ENCODE measurements at regions not wholly inside any gene's neighbourhood (a gene's known extent, or its start where the extent isn't known, plus 50 kb on each side); places are given as distances from the start of the nearest gene placed in this dataset.

DNA sequence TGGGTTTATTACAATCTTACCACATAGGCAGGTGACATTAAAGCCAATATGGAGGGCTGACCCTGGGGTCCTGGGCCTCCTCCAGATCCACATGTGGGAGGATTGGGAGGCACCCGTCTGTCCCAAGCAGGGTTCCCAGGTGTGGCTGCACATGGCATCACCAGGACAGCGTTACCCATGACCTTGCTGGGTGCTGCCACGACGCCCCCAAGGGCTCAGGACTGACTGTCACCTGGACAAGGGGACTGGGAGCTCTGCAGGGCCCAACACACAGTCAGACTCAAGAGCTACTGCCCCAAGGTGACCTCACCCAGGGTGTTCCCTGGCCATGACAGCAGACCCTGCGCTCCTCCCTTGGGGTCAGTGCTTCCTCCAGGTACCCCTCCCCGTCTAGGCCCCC lies 437.4 kb upstream of the MYT1L start:
- no peaks in the 10 kb centered on the region for H3K9me3 Mint-ChIP-seq
- ChIA-PET POLR2A (no interaction called here), CTCF (no interaction called here)
- ATAC-seq (ENCODE audit: low read depth): no peak
- no peaks in the 10 kb centered on the region for H3K4me1 Mint-ChIP-seq
- no peaks in the 10 kb centered on the region for H3K27me3 Mint-ChIP-seq
- H3K27ac Mint-ChIP-seq: no peak overlapping the region
- TF ChIP-seq, protein P1, sequence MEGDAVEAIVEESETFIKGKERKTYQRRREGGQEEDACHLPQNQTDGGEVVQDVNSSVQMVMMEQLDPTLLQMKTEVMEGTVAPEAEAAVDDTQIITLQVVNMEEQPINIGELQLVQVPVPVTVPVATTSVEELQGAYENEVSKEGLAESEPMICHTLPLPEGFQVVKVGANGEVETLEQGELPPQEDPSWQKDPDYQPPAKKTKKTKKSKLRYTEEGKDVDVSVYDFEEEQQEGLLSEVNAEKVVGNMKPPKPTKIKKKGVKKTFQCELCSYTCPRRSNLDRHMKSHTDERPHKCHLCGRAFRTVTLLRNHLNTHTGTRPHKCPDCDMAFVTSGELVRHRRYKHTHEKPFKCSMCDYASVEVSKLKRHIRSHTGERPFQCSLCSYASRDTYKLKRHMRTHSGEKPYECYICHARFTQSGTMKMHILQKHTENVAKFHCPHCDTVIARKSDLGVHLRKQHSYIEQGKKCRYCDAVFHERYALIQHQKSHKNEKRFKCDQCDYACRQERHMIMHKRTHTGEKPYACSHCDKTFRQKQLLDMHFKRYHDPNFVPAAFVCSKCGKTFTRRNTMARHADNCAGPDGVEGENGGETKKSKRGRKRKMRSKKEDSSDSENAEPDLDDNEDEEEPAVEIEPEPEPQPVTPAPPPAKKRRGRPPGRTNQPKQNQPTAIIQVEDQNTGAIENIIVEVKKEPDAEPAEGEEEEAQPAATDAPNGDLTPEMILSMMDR (IDR thresholded peaks at IDR 0.05): no peak
- no peak overlapping the region for H3K4me3 Mint-ChIP-seq
- no peaks in the 10 kb centered on the region for H3K36me3 Mint-ChIP-seq (ENCODE audit: low read depth)
- DNase-seq: no peak
- intact Hi-C loops (cut with micrococcal nuclease): no loop called here

DNA sequence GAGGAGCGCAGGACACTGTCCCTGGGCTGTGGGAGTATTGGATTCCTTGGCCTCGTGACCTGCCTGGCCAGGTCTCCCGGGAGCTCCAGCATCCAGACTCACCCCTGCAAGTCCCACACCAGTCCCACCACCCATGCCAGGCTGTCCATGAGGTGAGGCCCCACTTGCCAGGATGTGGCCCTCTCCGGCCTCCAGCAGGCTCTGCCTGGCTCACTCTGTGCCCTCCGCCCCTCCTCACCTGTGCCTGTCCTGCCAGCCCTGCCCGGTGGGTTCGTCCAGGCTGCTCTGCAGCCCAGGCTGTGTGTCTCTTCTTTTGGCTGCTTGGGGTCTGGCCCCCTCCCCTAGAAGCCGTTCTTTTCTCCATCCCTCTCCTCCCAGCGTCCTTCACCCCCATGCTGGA lies 436.8 kb upstream of the MYT1L start:
- TF ChIP-seq, protein P1 (IDR thresholded peaks at IDR 0.05): no peak
- POLR2A ChIA-PET: no interaction called here
- Mint-ChIP-seq H3K27me3 (no peaks in the 10 kb centered on the region), H3K27ac (no peak overlapping the region), H3K4me3 (no peak overlapping the region), H3K4me1 (no peaks in the 10 kb centered on the region), H3K9me3 (no peaks in the 10 kb centered on the region), H3K36me3 (ENCODE audit: low read depth) (no peaks in the 10 kb centered on the region)
- CTCF ChIA-PET: no interaction called here
- intact Hi-C loops (cut with micrococcal nuclease): no loop called here
- DNase-seq: no peak
- no peak for ATAC-seq (ENCODE audit: low read depth)

DNA sequence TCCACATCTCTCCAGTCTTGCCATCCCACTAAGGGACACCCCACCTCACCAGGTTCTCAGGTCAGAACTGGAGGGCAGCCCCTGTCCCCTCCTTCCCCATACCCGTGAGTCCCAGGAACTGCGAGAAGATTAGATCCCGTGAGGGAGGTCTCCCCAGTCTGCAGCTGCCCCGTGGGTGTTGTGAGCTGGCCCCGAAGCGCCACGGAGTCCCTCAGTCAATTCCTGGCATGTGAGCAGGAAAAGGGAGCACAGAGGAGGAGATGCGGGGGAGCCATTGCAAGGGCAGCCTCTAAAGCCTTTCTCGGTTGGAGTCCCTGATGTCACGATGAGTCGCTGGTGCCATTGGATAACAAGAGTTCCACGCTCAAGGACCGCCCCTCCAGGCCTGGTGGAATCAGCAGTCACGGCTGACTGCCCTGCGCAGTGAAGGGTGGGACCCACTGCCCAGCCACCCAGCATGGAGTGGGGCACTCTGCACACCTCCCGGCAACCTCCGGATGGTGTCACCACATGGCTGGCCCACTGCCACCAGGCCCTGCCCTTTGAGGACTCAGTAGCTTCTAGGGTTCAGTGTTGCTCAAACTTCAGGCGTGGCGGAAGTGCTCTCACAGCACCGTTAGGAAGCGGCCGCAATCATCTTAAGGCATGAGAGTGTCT lies 434.9 kb upstream of the MYT1L start:
- Mint-ChIP-seq H3K27ac (no peak overlapping the region), H3K36me3 (ENCODE audit: low read depth) (no peaks in the 10 kb centered on the region), H3K4me1 (no peaks in the 10 kb centered on the region), H3K4me3 (no peak overlapping the region), H3K9me3 (peaks cover under 1% of the 10 kb centered on the region), H3K27me3 (no peaks in the 10 kb centered on the region)
- DNase-seq (no peak), ATAC-seq (ENCODE audit: low read depth) (no peak)
- ChIA-PET POLR2A (no interaction called here), CTCF (no interaction called here)
- intact Hi-C loops (cut with micrococcal nuclease): no loop called here
- TF ChIP-seq, protein P1 (IDR thresholded peaks at IDR 0.05): no peak

DNA sequence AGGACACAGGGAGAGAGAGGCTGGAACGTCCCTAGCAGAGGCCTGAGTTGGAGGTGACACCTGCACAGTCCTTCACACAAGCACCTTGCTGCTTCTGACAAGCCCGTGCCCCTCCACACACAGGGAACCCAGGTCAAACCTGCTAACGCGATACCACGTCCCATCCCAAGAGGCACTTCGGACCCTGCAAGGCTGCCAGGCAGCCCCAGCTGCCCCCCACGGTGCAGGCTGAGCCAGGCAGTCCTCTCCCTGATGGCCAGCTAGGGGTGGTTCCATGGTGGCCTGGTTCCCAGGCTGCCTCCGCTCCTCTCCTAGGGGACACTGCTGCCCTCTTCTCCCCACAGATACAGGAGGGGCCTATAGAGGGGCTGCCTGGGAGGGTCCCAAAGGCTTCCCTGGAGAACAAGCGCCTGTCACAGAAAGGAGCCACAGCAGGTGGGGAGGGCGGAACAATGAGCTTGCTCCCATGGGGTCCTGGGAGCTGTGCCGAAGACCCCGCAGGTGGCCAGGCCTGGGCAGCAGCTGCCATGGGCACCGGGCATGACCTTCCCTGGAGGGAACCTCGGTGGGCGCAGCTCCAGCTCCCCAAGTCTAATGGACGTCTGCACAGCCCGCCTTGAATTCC lies 434.2 kb upstream of the MYT1L start:
- DNase-seq (no peak), ATAC-seq (ENCODE audit: low read depth) (no peak)
- no peak overlapping the region for H3K4me3 Mint-ChIP-seq
- intact Hi-C loops (cut with micrococcal nuclease): no loop called here
- no peaks in the 10 kb centered on the region for H3K4me1 Mint-ChIP-seq
- H3K9me3 Mint-ChIP-seq: peaks cover 4% of the 10 kb centered on the region
- no peaks in the 10 kb centered on the region for H3K36me3 Mint-ChIP-seq (ENCODE audit: low read depth)
- POLR2A ChIA-PET: no interaction called here
- TF ChIP-seq, protein P1 (IDR thresholded peaks at IDR 0.05): no peak
- CTCF ChIA-PET: no interaction called here
- H3K27ac Mint-ChIP-seq: no peak overlapping the region
- H3K27me3 Mint-ChIP-seq: no peaks in the 10 kb centered on the region

DNA sequence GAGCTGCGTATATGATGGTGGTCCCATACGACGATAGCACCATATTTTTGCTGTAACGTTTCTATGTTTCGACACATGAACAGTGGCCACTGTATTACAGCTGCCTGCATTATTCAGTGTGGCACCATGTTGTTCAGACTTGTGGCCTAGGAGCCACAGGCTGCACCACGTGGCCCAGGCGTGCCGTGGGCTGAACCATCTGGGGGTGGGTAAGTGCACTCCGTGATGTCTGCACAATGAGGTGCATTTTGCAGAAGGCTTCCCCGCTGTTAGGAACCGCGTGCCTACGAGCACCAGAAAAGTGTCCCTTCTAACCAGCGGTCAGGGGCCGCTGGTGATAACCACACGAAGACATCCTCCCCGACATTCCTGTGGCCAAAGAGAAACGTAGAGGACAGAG lies 433.7 kb upstream of the MYT1L start:
- Mint-ChIP-seq H3K9me3 (peaks cover 4% of the 10 kb centered on the region), H3K4me1 (no peaks in the 10 kb centered on the region), H3K36me3 (ENCODE audit: low read depth) (no peaks in the 10 kb centered on the region), H3K27me3 (no peaks in the 10 kb centered on the region), H3K27ac (no peak overlapping the region), H3K4me3 (no peak overlapping the region)
- intact Hi-C loops (cut with micrococcal nuclease): no loop called here
- CTCF ChIA-PET: no interaction called here
- ATAC-seq (ENCODE audit: low read depth): no peak
- POLR2A ChIA-PET: no interaction called here
- no peak for DNase-seq
- TF ChIP-seq, protein P1 (IDR thresholded peaks at IDR 0.05): no peak
